ENCODE measurements at regions not wholly inside any gene's neighbourhood (a gene's known extent, or its start where the extent isn't known, plus 50 kb on each side); places are given as distances from the start of the nearest gene placed in this dataset.
A peak's percentile ranks its signal among the peaks of the same experiment; 100 is the strongest.

GRCh38 chr4:24720979-24721378 lies 74.4 kb upstream of the SOD3 start:
- Histone ChIP-seq H3K4me3 (ENCODE audit: low read length in 2 of 2) (no peak overlapping the region), H3K27me3 (ENCODE audit: control insufficient read depth in 2 of 2, insufficient read depth in 1 of 2, low read length in 1 of 2) (no peaks in the 10 kb centered on the region), H3K4me1 (ENCODE audit: control insufficient read depth in 2 of 2, insufficient read depth in 2 of 2, low read length in 2 of 2) (no peaks in the 10 kb centered on the region), H3K36me3 (ENCODE audit: control insufficient read depth in 2 of 2, insufficient read depth in 2 of 2, low read length in 1 of 2) (no peaks in the 10 kb centered on the region), H3K27ac (ENCODE audit: low read depth in 1 of 2, low read length in 1 of 2) (no peak overlapping the region), H3K9me3 (ENCODE audit: control insufficient read depth in 2 of 2, insufficient read depth in 1 of 2, low read length in 1 of 2) (peaks cover 2 to 7% of the 10 kb centered on the region in 2 donors)
- WGBS = 67% methylated on average over 2 of the region's 2 CpGs
- no peak for DNase-seq (ENCODE audit: low read depth in 6 of 9, low spot score in 9 of 9)

GRCh38 chr4:24722026-24722568 lies 73.3 kb upstream of the SOD3 start:
- no peak overlapping the region for H3K4me3 ChIP-seq (ENCODE audit: low read length in 2 of 2)
- H3K9me3 ChIP-seq (ENCODE audit: control insufficient read depth in 2 of 2, insufficient read depth in 1 of 2, low read length in 1 of 2) = no peaks in the 10 kb centered on the region
- H3K27me3 ChIP-seq (ENCODE audit: control insufficient read depth in 2 of 2, insufficient read depth in 1 of 2, low read length in 1 of 2) = no peaks in the 10 kb centered on the region
- no peaks in the 10 kb centered on the region for H3K36me3 ChIP-seq (ENCODE audit: control insufficient read depth in 2 of 2, insufficient read depth in 2 of 2, low read length in 1 of 2)
- no peak for DNase-seq (ENCODE audit: low read depth in 6 of 9, low spot score in 9 of 9)
- no peak overlapping the region for H3K27ac ChIP-seq (ENCODE audit: low read depth in 1 of 2, low read length in 1 of 2)
- 98% methylated on average over 4 of the region's 4 CpGs for WGBS
- no peaks in the 10 kb centered on the region for H3K4me1 ChIP-seq (ENCODE audit: control insufficient read depth in 2 of 2, insufficient read depth in 2 of 2, low read length in 2 of 2)

GRCh38 chr4:24727390-24728224 lies 67.8 kb upstream of the SOD3 start:
- 66% methylated on average over 13 of the region's 13 CpGs for WGBS

GRCh38 chr4:24729119-24729730 lies 66.1 kb upstream of the SOD3 start:
- no peak for DNase-seq (ENCODE audit: low read depth in 6 of 9, low spot score in 9 of 9)
- WGBS = 95% methylated on average over 6 of the region's 6 CpGs
- H3K27ac ChIP-seq (ENCODE audit: low read depth in 1 of 2, low read length in 1 of 2) = no peak overlapping the region

More at GRCh38 chr4:24727390-24728224, 67.8 kb upstream of the SOD3 start:
- H3K27me3 ChIP-seq (ENCODE audit: control insufficient read depth in 2 of 2, insufficient read depth in 1 of 2, low read length in 1 of 2) = no peaks in the 10 kb centered on the region
- H3K27ac ChIP-seq (ENCODE audit: low read depth in 1 of 2, low read length in 1 of 2) = no peak overlapping the region
- no peaks in the 10 kb centered on the region for H3K36me3 ChIP-seq (ENCODE audit: control insufficient read depth in 2 of 2, insufficient read depth in 2 of 2, low read length in 1 of 2)
- H3K9me3 ChIP-seq (ENCODE audit: control insufficient read depth in 2 of 2, insufficient read depth in 1 of 2, low read length in 1 of 2) = no peaks in the 10 kb centered on the region
- no peak for DNase-seq (ENCODE audit: low read depth in 6 of 9, low spot score in 9 of 9)
- no peak overlapping the region for H3K4me3 ChIP-seq (ENCODE audit: low read length in 2 of 2)
- H3K4me1 ChIP-seq (ENCODE audit: control insufficient read depth in 2 of 2, insufficient read depth in 2 of 2, low read length in 2 of 2) = no peaks in the 10 kb centered on the region

GRCh38 chr4:24730256-24731001 lies 64.9 kb upstream of the SOD3 start:
- Histone ChIP-seq H3K27me3 (ENCODE audit: control insufficient read depth in 2 of 2, insufficient read depth in 1 of 2, low read length in 1 of 2) (no peaks in the 10 kb centered on the region), H3K4me3 (ENCODE audit: low read length in 2 of 2) (no peak overlapping the region), H3K27ac (ENCODE audit: low read depth in 1 of 2, low read length in 1 of 2) (peak overlapping the region in 1 of 2 donors; percentile 6), H3K4me1 (ENCODE audit: control insufficient read depth in 2 of 2, insufficient read depth in 2 of 2, low read length in 2 of 2) (no peaks in the 10 kb centered on the region), H3K9me3 (ENCODE audit: control insufficient read depth in 2 of 2, insufficient read depth in 1 of 2, low read length in 1 of 2) (no peaks in the 10 kb centered on the region), H3K36me3 (ENCODE audit: control insufficient read depth in 2 of 2, insufficient read depth in 2 of 2, low read length in 1 of 2) (no peaks in the 10 kb centered on the region)
- DNase-seq (ENCODE audit: low read depth in 6 of 9, low spot score in 9 of 9) = peak in 1 of 9 donors; percentile 12
- 90% methylated on average over 16 of the region's 16 CpGs for WGBS

More at GRCh38 chr4:24729119-24729730, 66.1 kb upstream of the SOD3 start:
- Histone ChIP-seq H3K4me3 (ENCODE audit: low read length in 2 of 2) (no peak overlapping the region), H3K4me1 (ENCODE audit: control insufficient read depth in 2 of 2, insufficient read depth in 2 of 2, low read length in 2 of 2) (no peaks in the 10 kb centered on the region), H3K36me3 (ENCODE audit: control insufficient read depth in 2 of 2, insufficient read depth in 2 of 2, low read length in 1 of 2) (no peaks in the 10 kb centered on the region), H3K27me3 (ENCODE audit: control insufficient read depth in 2 of 2, insufficient read depth in 1 of 2, low read length in 1 of 2) (no peaks in the 10 kb centered on the region), H3K9me3 (ENCODE audit: control insufficient read depth in 2 of 2, insufficient read depth in 1 of 2, low read length in 1 of 2) (no peaks in the 10 kb centered on the region)

GRCh38 chr4:24731448-24731847 lies 63.9 kb upstream of the SOD3 start:
- H3K27me3 ChIP-seq (ENCODE audit: control insufficient read depth in 2 of 2, insufficient read depth in 1 of 2, low read length in 1 of 2) = no peaks in the 10 kb centered on the region
- WGBS = 95% methylated on average over 2 of the region's 2 CpGs

GRCh38 chr4:24734511-24734910 lies 60.9 kb upstream of the SOD3 start:
- Histone ChIP-seq H3K36me3 (ENCODE audit: control insufficient read depth in 2 of 2, insufficient read depth in 2 of 2, low read length in 1 of 2) (no peaks in the 10 kb centered on the region), H3K4me1 (ENCODE audit: control insufficient read depth in 2 of 2, insufficient read depth in 2 of 2, low read length in 2 of 2) (no peaks in the 10 kb centered on the region), H3K9me3 (ENCODE audit: control insufficient read depth in 2 of 2, insufficient read depth in 1 of 2, low read length in 1 of 2) (no peaks in the 10 kb centered on the region), H3K27ac (ENCODE audit: low read depth in 1 of 2, low read length in 1 of 2) (no peak overlapping the region), H3K27me3 (ENCODE audit: control insufficient read depth in 2 of 2, insufficient read depth in 1 of 2, low read length in 1 of 2) (no peaks in the 10 kb centered on the region), H3K4me3 (ENCODE audit: low read length in 2 of 2) (no peak overlapping the region)
- DNase-seq (ENCODE audit: low read depth in 6 of 9, low spot score in 9 of 9) = no peak
- WGBS = 94% methylated on average over 1 of the region's 1 CpG

More at GRCh38 chr4:24731448-24731847, 63.9 kb upstream of the SOD3 start:
- Histone ChIP-seq H3K4me3 (ENCODE audit: low read length in 2 of 2) (no peak overlapping the region), H3K36me3 (ENCODE audit: control insufficient read depth in 2 of 2, insufficient read depth in 2 of 2, low read length in 1 of 2) (no peaks in the 10 kb centered on the region), H3K27ac (ENCODE audit: low read depth in 1 of 2, low read length in 1 of 2) (no peak overlapping the region), H3K4me1 (ENCODE audit: control insufficient read depth in 2 of 2, insufficient read depth in 2 of 2, low read length in 2 of 2) (no peaks in the 10 kb centered on the region), H3K9me3 (ENCODE audit: control insufficient read depth in 2 of 2, insufficient read depth in 1 of 2, low read length in 1 of 2) (no peaks in the 10 kb centered on the region)
- no peak for DNase-seq (ENCODE audit: low read depth in 6 of 9, low spot score in 9 of 9)

GRCh38 chr4:24736066-24736465 lies 59.3 kb upstream of the SOD3 start:
- no peak overlapping the region for H3K4me3 ChIP-seq (ENCODE audit: low read length in 2 of 2)
- no peak for DNase-seq (ENCODE audit: low read depth in 6 of 9, low spot score in 9 of 9)
- H3K27me3 ChIP-seq (ENCODE audit: control insufficient read depth in 2 of 2, insufficient read depth in 1 of 2, low read length in 1 of 2) = no peaks in the 10 kb centered on the region
- H3K9me3 ChIP-seq (ENCODE audit: control insufficient read depth in 2 of 2, insufficient read depth in 1 of 2, low read length in 1 of 2) = no peaks in the 10 kb centered on the region
- no peaks in the 10 kb centered on the region for H3K4me1 ChIP-seq (ENCODE audit: control insufficient read depth in 2 of 2, insufficient read depth in 2 of 2, low read length in 2 of 2)
- 59% methylated on average over 5 of the region's 5 CpGs for WGBS
- no peaks in the 10 kb centered on the region for H3K36me3 ChIP-seq (ENCODE audit: control insufficient read depth in 2 of 2, insufficient read depth in 2 of 2, low read length in 1 of 2)
- H3K27ac ChIP-seq (ENCODE audit: low read depth in 1 of 2, low read length in 1 of 2) = no peak overlapping the region

GRCh38 chr4:24741910-24742309 lies 53.5 kb upstream of the SOD3 start:
- Histone ChIP-seq H3K27me3 (ENCODE audit: control insufficient read depth in 2 of 2, insufficient read depth in 1 of 2, low read length in 1 of 2) (no peaks in the 10 kb centered on the region), H3K36me3 (ENCODE audit: control insufficient read depth in 2 of 2, insufficient read depth in 2 of 2, low read length in 1 of 2) (no peaks in the 10 kb centered on the region), H3K4me3 (ENCODE audit: low read length in 2 of 2) (no peak overlapping the region), H3K4me1 (ENCODE audit: control insufficient read depth in 2 of 2, insufficient read depth in 2 of 2, low read length in 2 of 2) (no peaks in the 10 kb centered on the region), H3K27ac (ENCODE audit: low read depth in 1 of 2, low read length in 1 of 2) (no peak overlapping the region), H3K9me3 (ENCODE audit: control insufficient read depth in 2 of 2, insufficient read depth in 1 of 2, low read length in 1 of 2) (no peaks in the 10 kb centered on the region)
- 89% methylated on average over 5 of the region's 5 CpGs for WGBS
- DNase-seq (ENCODE audit: low read depth in 6 of 9, low spot score in 9 of 9) = no peak
